ENCODE measurements at regions not wholly inside any gene's neighbourhood (a gene's known extent, or its start where the extent isn't known, plus 50 kb on each side); places are given as distances from the start of the nearest gene placed in this dataset.

DNA sequence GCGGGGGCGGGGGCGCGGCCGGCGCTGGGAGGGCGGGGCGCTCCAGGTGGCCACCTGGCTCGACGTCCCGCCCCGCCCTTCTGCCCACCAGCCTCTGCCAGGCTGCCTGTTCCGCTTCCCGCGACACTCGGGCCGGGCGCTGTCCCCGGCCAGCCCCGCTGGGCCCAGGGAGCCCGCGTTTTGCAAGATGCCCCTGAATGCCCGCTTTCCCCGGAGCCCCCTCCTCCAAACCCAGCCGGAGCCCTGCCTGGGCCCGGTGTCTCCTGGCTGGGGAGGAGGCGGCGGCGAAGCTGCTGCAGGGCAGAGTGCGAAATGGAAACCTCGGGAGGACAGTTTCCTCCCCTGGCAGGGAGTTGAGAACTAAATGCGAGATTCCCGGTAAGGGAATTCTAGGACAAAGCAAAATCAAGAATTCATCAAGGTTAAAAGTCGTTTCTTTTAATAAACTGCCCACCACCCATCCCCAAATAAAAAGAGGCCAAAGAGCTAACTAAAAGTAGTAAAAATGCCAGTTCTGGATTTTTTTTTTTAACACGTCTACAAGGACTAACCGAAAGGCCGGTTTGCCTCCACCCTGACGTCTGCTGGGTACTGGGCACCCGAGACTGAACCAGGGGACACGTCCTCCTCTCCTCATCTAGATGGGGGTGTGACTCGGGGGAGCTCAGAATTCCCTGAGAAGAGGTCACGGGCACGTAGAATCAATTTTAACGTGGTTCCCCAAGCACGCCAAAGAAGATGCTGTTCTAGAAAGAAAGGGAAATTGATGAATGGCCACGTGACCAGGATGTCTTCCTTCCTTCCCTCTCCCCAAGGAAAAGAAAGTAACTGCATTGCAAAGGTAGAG is 200.4 kb upstream of the NFE2L3 start:
- DNase-seq (ENCODE audit: low read depth in 2 of 2) = peak in 1 of 2 donors; percentile 5
- Histone ChIP-seq H3K79me2 (ENCODE audit: control insufficient read depth, insufficient read depth, low read length) (no peaks in the 10 kb centered on the region), H2AFZ (ENCODE audit: low read length) (peak overlapping the region; percentile 29), H3K9me3 (ENCODE audit: control insufficient read depth, insufficient read depth, low read depth, low read length) (no peaks in the 10 kb centered on the region), H3K27ac (ENCODE audit: insufficient read depth, low read length) (no peak overlapping the region), H4K20me1 (ENCODE audit: control insufficient read depth, extremely low read depth, insufficient read depth, low read length) (no peaks in the 10 kb centered on the region), H3K4me3 (replicated peaks in 1 of 4; ENCODE audit: control extremely low read depth in 1 of 4, insufficient read depth in 1 of 4, low read depth in 3 of 4, low read length in 4 of 4) (peak overlapping the region; percentile 28 to 64 (median 44)), H3K4me2 (ENCODE audit: extremely low read depth, insufficient read depth, low read length) (peak overlapping the region; percentile 66), H3K27me3 (ENCODE audit: control insufficient read depth, insufficient read depth, low read length) (peaks cover 5% of the 10 kb centered on the region), H3K9ac (ENCODE audit: insufficient read depth, low read length) (peak overlapping the region; percentile 8), H3K4me1 (ENCODE audit: control insufficient read depth, extremely low read depth, insufficient read depth, low read length) (no peaks in the 10 kb centered on the region), H3K36me3 (ENCODE audit: control insufficient read depth, insufficient read depth, low read length) (no peaks in the 10 kb centered on the region)
- TF ChIP-seq, protein P1, sequence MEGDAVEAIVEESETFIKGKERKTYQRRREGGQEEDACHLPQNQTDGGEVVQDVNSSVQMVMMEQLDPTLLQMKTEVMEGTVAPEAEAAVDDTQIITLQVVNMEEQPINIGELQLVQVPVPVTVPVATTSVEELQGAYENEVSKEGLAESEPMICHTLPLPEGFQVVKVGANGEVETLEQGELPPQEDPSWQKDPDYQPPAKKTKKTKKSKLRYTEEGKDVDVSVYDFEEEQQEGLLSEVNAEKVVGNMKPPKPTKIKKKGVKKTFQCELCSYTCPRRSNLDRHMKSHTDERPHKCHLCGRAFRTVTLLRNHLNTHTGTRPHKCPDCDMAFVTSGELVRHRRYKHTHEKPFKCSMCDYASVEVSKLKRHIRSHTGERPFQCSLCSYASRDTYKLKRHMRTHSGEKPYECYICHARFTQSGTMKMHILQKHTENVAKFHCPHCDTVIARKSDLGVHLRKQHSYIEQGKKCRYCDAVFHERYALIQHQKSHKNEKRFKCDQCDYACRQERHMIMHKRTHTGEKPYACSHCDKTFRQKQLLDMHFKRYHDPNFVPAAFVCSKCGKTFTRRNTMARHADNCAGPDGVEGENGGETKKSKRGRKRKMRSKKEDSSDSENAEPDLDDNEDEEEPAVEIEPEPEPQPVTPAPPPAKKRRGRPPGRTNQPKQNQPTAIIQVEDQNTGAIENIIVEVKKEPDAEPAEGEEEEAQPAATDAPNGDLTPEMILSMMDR (conservative IDR thresholded peaks at IDR 0.05 in 1 of 2, IDR thresholded peaks at IDR 0.05 in 1 of 2; ENCODE audit: low read depth in 1 of 2, low read length in 2 of 2) = no peak
- TF ChIP-seq EZH2 (IDR thresholded peaks at IDR 0.05; ENCODE audit: low read length, missing control alignments) = no peak

- Histone ChIP-seq H3K4me3 (replicated peaks in 1 of 4; ENCODE audit: control extremely low read depth in 1 of 4, insufficient read depth in 1 of 4, low read depth in 3 of 4, low read length in 4 of 4) (no peak overlapping the region), H3K79me2 (ENCODE audit: control insufficient read depth, insufficient read depth, low read length) (no peaks in the 10 kb centered on the region), H3K27me3 (ENCODE audit: control insufficient read depth, insufficient read depth, low read length) (peaks cover 5% of the 10 kb centered on the region), H3K36me3 (ENCODE audit: control insufficient read depth, insufficient read depth, low read length) (no peaks in the 10 kb centered on the region), H3K4me2 (ENCODE audit: extremely low read depth, insufficient read depth, low read length) (no peak overlapping the region), H3K27ac (ENCODE audit: insufficient read depth, low read length) (no peak overlapping the region), H3K9ac (ENCODE audit: insufficient read depth, low read length) (no peak overlapping the region), H2AFZ (ENCODE audit: low read length) (no peak overlapping the region), H3K4me1 (ENCODE audit: control insufficient read depth, extremely low read depth, insufficient read depth, low read length) (no peaks in the 10 kb centered on the region), H4K20me1 (ENCODE audit: control insufficient read depth, extremely low read depth, insufficient read depth, low read length) (no peaks in the 10 kb centered on the region), H3K9me3 (ENCODE audit: control insufficient read depth, insufficient read depth, low read depth, low read length) (no peaks in the 10 kb centered on the region)
- TF ChIP-seq EZH2 (IDR thresholded peaks at IDR 0.05; ENCODE audit: low read length, missing control alignments) = no peak
- TF ChIP-seq, protein P1 (conservative IDR thresholded peaks at IDR 0.05 in 1 of 2, IDR thresholded peaks at IDR 0.05 in 1 of 2; ENCODE audit: low read depth in 1 of 2, low read length in 2 of 2) = no peak
- DNase-seq (ENCODE audit: low read depth in 2 of 2) = no peak
Observed at GRCh38 chr7:25952261-25953057, 199.5 kb upstream of the NFE2L3 start.

DNA sequence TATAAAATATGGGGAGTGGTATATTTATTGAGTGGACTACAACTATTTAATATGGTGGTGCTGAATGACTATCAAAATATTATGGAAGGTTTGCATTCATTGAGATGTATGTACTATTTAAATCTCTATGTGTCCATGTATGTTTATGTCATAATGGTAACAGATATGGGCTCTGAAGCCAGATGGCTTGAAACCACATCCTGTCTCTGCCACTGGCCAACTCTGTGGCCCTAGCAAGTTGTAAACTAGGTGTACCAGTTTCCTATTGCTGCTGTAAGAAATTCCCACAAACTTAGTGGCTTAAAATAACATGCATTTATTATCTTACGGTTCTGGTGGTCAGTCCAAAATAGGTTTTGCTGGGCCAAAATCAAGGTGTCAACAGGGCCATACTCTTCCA is 198.1 kb upstream of the NFE2L3 start:
- Histone ChIP-seq H4K20me1 (ENCODE audit: control insufficient read depth, extremely low read depth, insufficient read depth, low read length) (no peaks in the 10 kb centered on the region), H3K27ac (ENCODE audit: insufficient read depth, low read length) (no peak overlapping the region), H3K27me3 (ENCODE audit: control insufficient read depth, insufficient read depth, low read length) (peaks cover 5% of the 10 kb centered on the region), H3K9me3 (ENCODE audit: control insufficient read depth, insufficient read depth, low read depth, low read length) (no peaks in the 10 kb centered on the region), H3K9ac (ENCODE audit: insufficient read depth, low read length) (no peak overlapping the region), H3K36me3 (ENCODE audit: control insufficient read depth, insufficient read depth, low read length) (no peaks in the 10 kb centered on the region), H3K79me2 (ENCODE audit: control insufficient read depth, insufficient read depth, low read length) (no peaks in the 10 kb centered on the region), H2AFZ (ENCODE audit: low read length) (no peak overlapping the region), H3K4me2 (ENCODE audit: extremely low read depth, insufficient read depth, low read length) (no peak overlapping the region), H3K4me1 (ENCODE audit: control insufficient read depth, extremely low read depth, insufficient read depth, low read length) (no peaks in the 10 kb centered on the region), H3K4me3 (replicated peaks in 1 of 4; ENCODE audit: control extremely low read depth in 1 of 4, insufficient read depth in 1 of 4, low read depth in 3 of 4, low read length in 4 of 4) (no peak overlapping the region)
- TF ChIP-seq, protein P1 (conservative IDR thresholded peaks at IDR 0.05 in 1 of 2, IDR thresholded peaks at IDR 0.05 in 1 of 2; ENCODE audit: low read depth in 1 of 2, low read length in 2 of 2) = no peak
- no peak for TF ChIP-seq EZH2 (IDR thresholded peaks at IDR 0.05; ENCODE audit: low read length, missing control alignments)
- no peak for DNase-seq (ENCODE audit: low read depth in 2 of 2)
